HepG2 (cell line): ENCODE measurements at regions not wholly inside any gene's neighbourhood (a gene's known extent, or its start where the extent isn't known, plus 50 kb on each side); places are given as distances from the start of the nearest gene placed in this dataset.

Source experiments
- EEA1 ChIP-seq: sonication (generic); formaldehyde crosslinking; IDR thresholded peaks from 2 replicates; pipeline ENCODE4 v1.5.1; 2020; ENCODE audit warnings: mild to moderate bottlenecking, missing genetic modification reagents, borderline replicate concordance
- GLI4 ChIP-seq: sonication (generic); formaldehyde crosslinking; IDR thresholded peaks from 2 replicates; pipeline ENCODE4 v1.5.1; 2020; ENCODE audit warnings: missing genetic modification reagents, mild to moderate bottlenecking, moderate library complexity, borderline replicate concordance
- KMT2A ChIP-seq: sonication (generic); formaldehyde crosslinking; IDR thresholded peaks from 2 replicates; pipeline ENCODE4 v1.4.0; 2020; ENCODE audit warnings: missing genetic modification reagents
- NFYC ChIP-seq: IDR thresholded peaks from 2 replicates; pipeline ENCODE4 v1.6.1; 2016; ENCODE audit warnings: missing genetic modification reagents, missing compliant biosample characterization
- SRY ChIP-seq: sonication (generic); formaldehyde crosslinking; IDR thresholded peaks from 2 replicates; pipeline ENCODE4 v1.8.0; 2022; ENCODE audit warnings: mild to moderate bottlenecking, missing genetic modification reagents
- THRA ChIP-seq: sonication (generic); formaldehyde crosslinking; IDR thresholded peaks from 2 replicates; pipeline ENCODE4 v1.4.0; 2020; ENCODE audit warnings: missing genetic modification reagents, borderline replicate concordance
- TSC22D2 ChIP-seq: sonication (generic); formaldehyde crosslinking; IDR thresholded peaks from 2 replicates; pipeline ENCODE4 v1.5.1; 2020; ENCODE audit warnings: missing genetic modification reagents, mild to moderate bottlenecking, borderline replicate concordance
- ZNF143 ChIP-seq: sonication (generic); formaldehyde crosslinking; IDR thresholded peaks from 2 replicates; pipeline ENCODE4 v1.4.0; 2020; ENCODE audit warnings: missing genetic modification reagents
- ZNF256 ChIP-seq: sonication (generic); formaldehyde crosslinking; conservative IDR thresholded peaks from 2 replicates; pipeline ENCODE4 v1.4.0; 2020; ENCODE audit warnings: missing genetic modification reagents
- ZNF354B ChIP-seq: sonication (generic); formaldehyde crosslinking; IDR thresholded peaks from 2 replicates; pipeline ENCODE4 v1.8.0; 2022; ENCODE audit warnings: mild to moderate bottlenecking, missing genetic modification reagents
- ZNF619 ChIP-seq: sonication (generic); formaldehyde crosslinking; IDR thresholded peaks from 2 replicates; pipeline ENCODE4 v1.4.0; 2020; ENCODE audit warnings: mild to moderate bottlenecking, missing genetic modification reagents
- ZNF639 ChIP-seq: conservative IDR thresholded peaks from 2 replicates; pipeline ENCODE4 v1.6.1; 2018; ENCODE audit warnings: missing genetic modification reagents
- ZNF709 ChIP-seq: sonication (generic); formaldehyde crosslinking; IDR thresholded peaks from 2 replicates; pipeline ENCODE4 v1.5.0; 2020; ENCODE audit warnings: mild to moderate bottlenecking, missing genetic modification reagents
- ZNF773 ChIP-seq: sonication (generic); formaldehyde crosslinking; IDR thresholded peaks from 2 replicates; pipeline ENCODE4 v1.4.0; 2020; ENCODE audit warnings: missing genetic modification reagents, borderline replicate concordance
- ZNF883 ChIP-seq: sonication (generic); formaldehyde crosslinking; IDR thresholded peaks from 2 replicates; pipeline ENCODE4 v1.5.1; 2020; ENCODE audit warnings: mild to moderate bottlenecking, missing genetic modification reagents; ENCODE audit errors: not compliant biosample characterization
- ZNF891 ChIP-seq: sonication (generic); formaldehyde crosslinking; IDR thresholded peaks from 2 replicates; pipeline ENCODE4 v1.5.0; 2020; ENCODE audit warnings: mild to moderate bottlenecking, missing genetic modification reagents
- ZSCAN29 ChIP-seq: sonication (generic); formaldehyde crosslinking; conservative IDR thresholded peaks from 2 replicates; pipeline ENCODE4 v1.4.0; 2020; ENCODE audit warnings: mild to moderate bottlenecking, missing genetic modification reagents
- TF ChIP-seq, protein P1 (sequence below): sonication (generic); formaldehyde crosslinking; IDR thresholded peaks from 2 replicates; pipeline ENCODE4 v1.5.0; 2020; ENCODE audit warnings: missing genetic modification reagents, mild to moderate bottlenecking, borderline replicate concordance
- TF ChIP-seq, protein P2 (sequence below): sonication (generic); formaldehyde crosslinking; IDR thresholded peaks from 2 replicates; pipeline ENCODE4 v1.4.0; 2020; ENCODE audit warnings: missing genetic modification reagents
- TF ChIP-seq, protein P3 (sequence below): sonication (generic); formaldehyde crosslinking; IDR thresholded peaks from 2 replicates; pipeline ENCODE4 v1.4.0; 2020; ENCODE audit warnings: mild to moderate bottlenecking, missing genetic modification reagents

- TF ChIP-seq ZSCAN29 (CRISPR knock-in tag) (0 out of 2 replicates have a peak, but pooled peaks have one; percentile 33), NFYC (CRISPR knock-in tag) (no peak), ZNF773 (no peak), ZNF883 (CRISPR knock-in tag) (peak; percentile 45), ZNF256 (no peak), THRA (CRISPR knock-in tag) (no peak), ZNF619 (CRISPR knock-in tag) (0 out of 2 replicates have a peak, but pooled peaks have one; percentile 50), GLI4 (CRISPR knock-in tag) (no peak), ZNF709 (CRISPR knock-in tag) (0 out of 2 replicates have a peak, but pooled peaks have one; percentile 47), ZNF354B (CRISPR knock-in tag) (no peak), EEA1 (CRISPR knock-in tag) (no peak), ZNF891 (CRISPR knock-in tag) (0 out of 2 replicates have a peak, but pooled peaks have one; percentile 28), SRY (CRISPR knock-in tag) (no peak), TSC22D2 (CRISPR knock-in tag) (0 out of 2 replicates have a peak, but pooled peaks have one; percentile 20), KMT2A (CRISPR knock-in tag) (0 out of 2 replicates have a peak, but pooled peaks have one; percentile 44), ZNF143 (CRISPR knock-in tag) (no peak; the same call in 1 of the 2 replicates), ZNF639 (no peak)
- TF ChIP-seq, protein P1, sequence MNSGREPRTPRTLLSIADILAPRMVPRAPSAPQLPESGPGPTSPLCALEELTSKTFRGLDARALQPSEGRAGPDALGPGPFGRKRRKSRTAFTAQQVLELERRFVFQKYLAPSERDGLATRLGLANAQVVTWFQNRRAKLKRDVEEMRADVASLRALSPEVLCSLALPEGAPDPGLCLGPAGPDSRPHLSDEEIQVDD (CRISPR knock-in tag): no peak
- TF ChIP-seq, protein P2, sequence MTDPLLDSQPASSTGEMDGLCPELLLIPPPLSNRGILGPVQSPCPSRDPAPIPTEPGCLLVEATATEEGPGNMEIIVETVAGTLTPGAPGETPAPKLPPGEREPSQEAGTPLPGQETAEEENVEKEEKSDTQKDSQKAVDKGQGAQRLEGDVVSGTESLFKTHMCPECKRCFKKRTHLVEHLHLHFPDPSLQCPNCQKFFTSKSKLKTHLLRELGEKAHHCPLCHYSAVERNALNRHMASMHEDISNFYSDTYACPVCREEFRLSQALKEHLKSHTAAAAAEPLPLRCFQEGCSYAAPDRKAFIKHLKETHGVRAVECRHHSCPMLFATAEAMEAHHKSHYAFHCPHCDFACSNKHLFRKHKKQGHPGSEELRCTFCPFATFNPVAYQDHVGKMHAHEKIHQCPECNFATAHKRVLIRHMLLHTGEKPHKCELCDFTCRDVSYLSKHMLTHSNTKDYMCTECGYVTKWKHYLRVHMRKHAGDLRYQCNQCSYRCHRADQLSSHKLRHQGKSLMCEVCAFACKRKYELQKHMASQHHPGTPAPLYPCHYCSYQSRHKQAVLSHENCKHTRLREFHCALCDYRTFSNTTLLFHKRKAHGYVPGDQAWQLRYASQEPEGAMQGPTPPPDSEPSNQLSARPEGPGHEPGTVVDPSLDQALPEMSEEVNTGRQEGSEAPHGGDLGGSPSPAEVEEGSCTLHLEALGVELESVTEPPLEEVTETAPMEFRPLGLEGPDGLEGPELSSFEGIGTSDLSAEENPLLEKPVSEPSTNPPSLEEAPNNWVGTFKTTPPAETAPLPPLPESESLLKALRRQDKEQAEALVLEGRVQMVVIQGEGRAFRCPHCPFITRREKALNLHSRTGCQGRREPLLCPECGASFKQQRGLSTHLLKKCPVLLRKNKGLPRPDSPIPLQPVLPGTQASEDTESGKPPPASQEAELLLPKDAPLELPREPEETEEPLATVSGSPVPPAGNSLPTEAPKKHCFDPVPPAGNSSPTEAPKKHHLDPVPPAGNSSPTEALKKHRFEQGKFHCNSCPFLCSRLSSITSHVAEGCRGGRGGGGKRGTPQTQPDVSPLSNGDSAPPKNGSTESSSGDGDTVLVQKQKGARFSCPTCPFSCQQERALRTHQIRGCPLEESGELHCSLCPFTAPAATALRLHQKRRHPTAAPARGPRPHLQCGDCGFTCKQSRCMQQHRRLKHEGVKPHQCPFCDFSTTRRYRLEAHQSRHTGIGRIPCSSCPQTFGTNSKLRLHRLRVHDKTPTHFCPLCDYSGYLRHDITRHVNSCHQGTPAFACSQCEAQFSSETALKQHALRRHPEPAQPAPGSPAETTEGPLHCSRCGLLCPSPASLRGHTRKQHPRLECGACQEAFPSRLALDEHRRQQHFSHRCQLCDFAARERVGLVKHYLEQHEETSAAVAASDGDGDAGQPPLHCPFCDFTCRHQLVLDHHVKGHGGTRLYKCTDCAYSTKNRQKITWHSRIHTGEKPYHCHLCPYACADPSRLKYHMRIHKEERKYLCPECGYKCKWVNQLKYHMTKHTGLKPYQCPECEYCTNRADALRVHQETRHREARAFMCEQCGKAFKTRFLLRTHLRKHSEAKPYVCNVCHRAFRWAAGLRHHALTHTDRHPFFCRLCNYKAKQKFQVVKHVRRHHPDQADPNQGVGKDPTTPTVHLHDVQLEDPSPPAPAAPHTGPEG (CRISPR knock-in tag): no peak
- TF ChIP-seq, protein P3, sequence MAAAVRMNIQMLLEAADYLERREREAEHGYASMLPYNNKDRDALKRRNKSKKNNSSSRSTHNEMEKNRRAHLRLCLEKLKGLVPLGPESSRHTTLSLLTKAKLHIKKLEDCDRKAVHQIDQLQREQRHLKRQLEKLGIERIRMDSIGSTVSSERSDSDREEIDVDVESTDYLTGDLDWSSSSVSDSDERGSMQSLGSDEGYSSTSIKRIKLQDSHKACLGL (CRISPR knock-in tag): no peak
These were observed 88.0 kb downstream of the FAM217A start (continued) for GRCh38 chr6:3990692-3991491.
